HepG2 (cell line): ENCODE measurements at regions not wholly inside any gene's neighbourhood (a gene's known extent, or its start where the extent isn't known, plus 50 kb on each side); places are given as distances from the start of the nearest gene placed in this dataset.

Experiments used
- ATAC-seq: fragments of 200-7000 bp; cut with Tn5 transposase; 3 replicates; pipeline ENCODE4 v1.9.1; 2020; ENCODE audit warnings: mild to moderate bottlenecking, moderate library complexity
- BruUV-seq: library from RNA; stranded (reverse); fragments of 400-500 nt; replicated peaks from 2 replicates; lab custom pipeline; 2021; lab: Mats Ljungman, UMichigan
- CTCF ChIA-PET: fragments of 300-600 bp; formaldehyde crosslinking; extraction: SDS; loops from one replicate; lab custom pipeline; 2021; ENCODE audit warnings: low total read pairs, inconsistent platforms, low intra/inter-chr PET ratio; lab: Yijun Ruan, JAX
- POLR2A ChIA-PET: fragments of 350-600 bp; sonication (Branson Sonifier 250); formaldehyde crosslinking; loops from one replicate; lab custom pipeline; 2020; ENCODE audit warnings: antibody characterized with exemption, inconsistent platforms; lab: Yijun Ruan, JAX
- DNase-seq: peaks from one replicate; pipeline ENCODE4 v3.0.0-alpha.2; 2015; ENCODE audit warnings: low spot score
- FAIRE-seq: peaks from 3 replicates; lab custom pipeline; 2011; peaks lifted over from hg19 to GRCh38; lab: Jason Lieb, UNC
- H2AFZ ChIP-seq: one replicate; pipeline ENCODE4 v1.6.1; 2011; ENCODE audit warnings: low read length, inconsistent platforms
- H3K27ac ChIP-seq: fragments of 300-600 bp; 3 replicates; pipeline ENCODE4 v1.8.0; 2011; ENCODE audit warnings: mixed run types, mild to moderate bottlenecking, mixed read lengths, low read length, inconsistent platforms; ENCODE audit not compliant: insufficient read depth; ENCODE audit errors: extremely low read length
- H3K27me3 ChIP-seq, 2 experiments: fragments of 200-600 bp in 1 of 2; 2 replicates in 1 of 2; 3 replicates in 1 of 2; pipeline versions ENCODE4 v1.6.0 to v1.8.0; 2011; ENCODE audit warnings: low read length in 2 of 2, mild to moderate bottlenecking in 2 of 2, moderate library complexity in 2 of 2, inconsistent platforms in 1 of 2; ENCODE audit not compliant: insufficient read depth in 2 of 2, control insufficient read depth in 1 of 2
- H3K36me3 ChIP-seq, 2 experiments: fragments of 200-600 bp in 1 of 2; replicated peaks in 1 of 2; 2 replicates in 1 of 2; 3 replicates in 1 of 2; pipeline versions ENCODE4 v1.5.1 to v1.8.0; 2011; ENCODE audit warnings: low read length in 2 of 2, inconsistent platforms in 1 of 2; ENCODE audit not compliant: insufficient read depth in 2 of 2, control insufficient read depth in 1 of 2
- H3K4me1 ChIP-seq: 2 replicates; pipeline ENCODE4 v1.5.1; 2012; ENCODE audit warnings: low read length, inconsistent platforms; ENCODE audit not compliant: insufficient read depth
- H3K4me2 ChIP-seq: 2 replicates; pipeline ENCODE4 v1.6.0; 2011; ENCODE audit warnings: low read depth, low read length, inconsistent platforms
- H3K4me3 ChIP-seq, 3 experiments: fragments of 200-600 bp in 1 of 3; sonication (generic), shearing (Covaris generic) in 1 of 3; replicated peaks in 1 of 3; 2 replicates each; pipeline ENCODE4 v1.5.1; 2011 to 2016; ENCODE audit warnings: low read length in 3 of 3, inconsistent platforms in 2 of 3, low read depth in 2 of 3, mild to moderate bottlenecking in 2 of 3, control low read depth in 1 of 3, mixed read lengths in 1 of 3; ENCODE audit not compliant: insufficient read depth in 1 of 3
- H3K79me2 ChIP-seq: one replicate; pipeline ENCODE4 v1.6.1; 2011; ENCODE audit warnings: low read length, inconsistent platforms; ENCODE audit not compliant: insufficient read depth
- H3K9ac ChIP-seq: 2 replicates; pipeline ENCODE4 v1.6.0; 2011; ENCODE audit warnings: mild to moderate bottlenecking, low read depth, low read length, inconsistent platforms; ENCODE audit not compliant: insufficient read depth
- H3K9me3 ChIP-seq: 2 replicates; pipeline ENCODE4 v1.5.1; 2012; ENCODE audit warnings: mild to moderate bottlenecking, low read length
- H4K20me1 ChIP-seq: 2 replicates; pipeline ENCODE4 v1.6.0; 2011; ENCODE audit warnings: inconsistent platforms, mild to moderate bottlenecking, low read length, moderate library complexity; ENCODE audit not compliant: insufficient read depth
- ADNP ChIP-seq: sonication (generic); formaldehyde crosslinking; IDR thresholded peaks from 2 replicates; pipeline ENCODE4 v1.4.0; 2020; ENCODE audit warnings: missing genetic modification reagents
- BRF2 ChIP-seq: sonication (generic); formaldehyde crosslinking; IDR thresholded peaks from 2 replicates; pipeline ENCODE4 v1.8.1; 2022; ENCODE audit warnings: mild to moderate bottlenecking, missing genetic modification reagents
- DMAP1 ChIP-seq: IDR thresholded peaks from 2 replicates; pipeline ENCODE4 v1.6.1; 2016
- FOXC1 ChIP-seq: sonication (generic); formaldehyde crosslinking; IDR thresholded peaks from 2 replicates; pipeline ENCODE4 v1.8.0; 2022; ENCODE audit warnings: mild to moderate bottlenecking, missing genetic modification reagents, borderline replicate concordance
- FOXO4 ChIP-seq: sonication (generic); formaldehyde crosslinking; conservative IDR thresholded peaks from 2 replicates; pipeline ENCODE4 v1.8.1; 2023; ENCODE audit warnings: missing genetic modification reagents
- RFXANK ChIP-seq: IDR thresholded peaks from 2 replicates; pipeline ENCODE4 v1.6.1; 2016
- XBP1 ChIP-seq: sonication (generic); formaldehyde crosslinking; IDR thresholded peaks from 2 replicates; pipeline ENCODE4 v1.5.0; 2020; ENCODE audit warnings: missing genetic modification reagents
- ZNF251 ChIP-seq: sonication (generic); formaldehyde crosslinking; IDR thresholded peaks from 2 replicates; pipeline ENCODE4 v1.9.0; 2021; ENCODE audit warnings: mild to moderate bottlenecking, missing genetic modification reagents
- ZNF274 ChIP-seq: sonication (generic); formaldehyde crosslinking; IDR thresholded peaks from 2 replicates; pipeline ENCODE4 v1.5.1; 2020; ENCODE audit warnings: mild to moderate bottlenecking, missing genetic modification reagents
- ZNF770 ChIP-seq: sonication (generic); formaldehyde crosslinking; IDR thresholded peaks from 2 replicates; pipeline ENCODE4 v1.5.0; 2020; ENCODE audit warnings: mild to moderate bottlenecking, missing genetic modification reagents
- WGBS: methylation state at CpG from one replicate; pipeline ENCODE4 v1.1.6; 2017; ENCODE audit warnings: low lambda C conversion rate; 5-methylcytosine and 5-hydroxymethylcytosine counted together
- in situ Hi-C: cut with HindIII; loops from 2 replicates; pipeline ENCODE4 v1.10.0; 2017; ENCODE audit warnings: low pct_unique_long_range_greater_than_20kb; ENCODE audit not compliant: extremely low pct_ligation_motif_present
- intact Hi-C: fragments of 100-400 bp; cut with micrococcal nuclease; formaldehyde crosslinking; loops from one replicate; pipeline ENCODE4 v1.10.0; 2022; ENCODE audit not compliant: unreplicated experiment

- Histone ChIP-seq H3K4me2 (no peak overlapping the region), H3K9ac (no peak overlapping the region), H3K27me3 (no peaks in the 10 kb centered on the region), H3K27ac (no peak overlapping the region), H4K20me1 (no peaks in the 10 kb centered on the region), H3K36me3 (no peaks in the 10 kb centered on the region), H3K4me3 (no peak overlapping the region), H3K9me3 (0 out of 2 replicates have a peak, but pooled peaks cover 19% of the 10 kb centered on the region), H3K4me1 (no peaks in the 10 kb centered on the region), H2AFZ (no peak overlapping the region), H3K79me2 (no peaks in the 10 kb centered on the region)
- BruUV-seq, result no TSS peak
- ChIA-PET CTCF (no interaction called here), POLR2A (no interaction called here)
- 5% methylated on average over 3 of the region's 3 CpGs for WGBS
- in situ Hi-C loops (no loop called here), intact Hi-C loops (no loop called here)
- no peak for TF ChIP-seq XBP1 (CRISPR knock-in tag)
- no peak for TF ChIP-seq ADNP
- no peak for TF ChIP-seq ZNF251
- TF ChIP-seq ZNF770 (CRISPR knock-in tag), result no peak
- TF ChIP-seq BRF2 (CRISPR knock-in tag), result no peak
- TF ChIP-seq FOXO4, result no peak
- no peak for TF ChIP-seq RFXANK (CRISPR knock-in tag)
- no peak for TF ChIP-seq ZNF274
- no peak for TF ChIP-seq DMAP1 (CRISPR knock-in tag)
- no peak for TF ChIP-seq FOXC1
- ATAC-seq (no peak), DNase-seq (no peak), FAIRE-seq (no peak)
Observed at GRCh38 chr16:63331111-63331510, 1294.9 kb upstream of the CDH8 start.
